Epithelial cell of proximal tubule (primary cell): ENCODE measurements at regions not wholly inside any gene's neighbourhood (a gene's known extent, or its start where the extent isn't known, plus 50 kb on each side); places are given as distances from the start of the nearest gene placed in this dataset.

ENCODE experiments used
- DNase-seq: peaks from one replicate; pipeline ENCODE4 v3.0.0-alpha.2; 2011; ENCODE audit warnings: low read depth
- H3K4me3 ChIP-seq: 2 replicates; pipeline ENCODE4 v1.5.1; 2011; ENCODE audit warnings: low read depth, mild to moderate bottlenecking, low read length
- TF ChIP-seq, protein P1 (sequence below): conservative IDR thresholded peaks from 2 replicates; pipeline ENCODE4 v1.5.1; 2012; ENCODE audit warnings: low read depth, mild to moderate bottlenecking, low read length

DNA sequence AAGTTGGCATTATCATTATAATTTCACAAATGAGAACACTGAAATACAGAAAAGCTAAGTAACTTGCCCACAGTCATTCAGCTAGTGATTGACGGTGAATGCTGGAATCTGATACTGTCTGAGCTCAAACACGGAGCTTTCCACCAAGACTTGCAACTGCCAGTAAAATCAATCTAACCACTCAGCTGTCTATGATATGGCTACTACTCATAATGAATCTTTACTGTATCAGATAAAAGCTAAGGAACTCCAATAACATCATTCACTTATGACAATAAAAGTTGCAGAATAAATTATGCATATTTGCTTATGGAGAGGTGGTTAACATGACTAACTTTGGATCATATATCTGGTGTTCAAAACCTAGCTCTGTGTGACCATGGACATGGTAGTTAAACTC, 279.4 kb upstream of the NXPH2 start:
- H3K4me3 ChIP-seq, result no peak overlapping the region
- DNase-seq, result no peak
- TF ChIP-seq, protein P1, sequence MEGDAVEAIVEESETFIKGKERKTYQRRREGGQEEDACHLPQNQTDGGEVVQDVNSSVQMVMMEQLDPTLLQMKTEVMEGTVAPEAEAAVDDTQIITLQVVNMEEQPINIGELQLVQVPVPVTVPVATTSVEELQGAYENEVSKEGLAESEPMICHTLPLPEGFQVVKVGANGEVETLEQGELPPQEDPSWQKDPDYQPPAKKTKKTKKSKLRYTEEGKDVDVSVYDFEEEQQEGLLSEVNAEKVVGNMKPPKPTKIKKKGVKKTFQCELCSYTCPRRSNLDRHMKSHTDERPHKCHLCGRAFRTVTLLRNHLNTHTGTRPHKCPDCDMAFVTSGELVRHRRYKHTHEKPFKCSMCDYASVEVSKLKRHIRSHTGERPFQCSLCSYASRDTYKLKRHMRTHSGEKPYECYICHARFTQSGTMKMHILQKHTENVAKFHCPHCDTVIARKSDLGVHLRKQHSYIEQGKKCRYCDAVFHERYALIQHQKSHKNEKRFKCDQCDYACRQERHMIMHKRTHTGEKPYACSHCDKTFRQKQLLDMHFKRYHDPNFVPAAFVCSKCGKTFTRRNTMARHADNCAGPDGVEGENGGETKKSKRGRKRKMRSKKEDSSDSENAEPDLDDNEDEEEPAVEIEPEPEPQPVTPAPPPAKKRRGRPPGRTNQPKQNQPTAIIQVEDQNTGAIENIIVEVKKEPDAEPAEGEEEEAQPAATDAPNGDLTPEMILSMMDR, result no peak

DNA sequence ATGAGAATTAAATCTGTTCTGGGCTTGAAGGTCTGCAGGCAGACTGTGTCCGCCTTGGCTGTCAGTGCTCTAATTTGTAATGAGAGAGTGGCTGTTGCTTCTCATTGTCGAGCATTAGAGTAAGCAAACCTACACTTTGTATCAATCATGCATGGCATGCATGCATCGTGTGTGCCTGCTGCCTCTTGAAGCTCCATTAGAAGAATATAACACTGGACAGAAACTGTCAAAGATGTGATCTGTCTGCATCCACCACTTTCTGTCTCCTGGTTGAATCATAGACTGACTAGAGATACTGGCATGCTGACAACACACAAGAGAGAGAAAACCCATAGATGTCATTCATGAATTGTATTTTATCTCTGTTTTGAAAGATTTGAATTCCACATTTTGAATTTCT, 275.0 kb upstream of the NXPH2 start:
- no peak for DNase-seq
- TF ChIP-seq, protein P1, result no peak
- no peak overlapping the region for H3K4me3 ChIP-seq

DNA sequence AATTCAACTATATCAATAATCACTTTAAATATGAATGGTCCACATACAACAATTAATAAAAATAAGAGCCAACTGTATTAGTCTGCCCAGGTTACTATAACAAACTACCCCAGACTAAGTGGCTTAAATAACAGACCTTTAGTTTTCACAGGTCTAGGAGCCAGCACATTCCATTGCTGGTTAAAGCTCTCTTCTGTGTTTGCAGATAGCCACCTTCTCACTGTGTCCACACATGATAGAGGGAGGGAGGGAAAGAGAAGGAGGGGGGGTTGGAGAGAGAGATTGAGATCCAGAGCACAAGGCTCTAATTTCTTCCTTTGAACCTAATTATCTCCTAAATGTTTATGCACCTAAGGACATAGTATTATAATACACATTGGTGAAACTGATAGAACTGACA, 267.8 kb upstream of the NXPH2 start:
- TF ChIP-seq, protein P1, result no peak
- H3K4me3 ChIP-seq, result no peak overlapping the region
- no peak for DNase-seq

DNA sequence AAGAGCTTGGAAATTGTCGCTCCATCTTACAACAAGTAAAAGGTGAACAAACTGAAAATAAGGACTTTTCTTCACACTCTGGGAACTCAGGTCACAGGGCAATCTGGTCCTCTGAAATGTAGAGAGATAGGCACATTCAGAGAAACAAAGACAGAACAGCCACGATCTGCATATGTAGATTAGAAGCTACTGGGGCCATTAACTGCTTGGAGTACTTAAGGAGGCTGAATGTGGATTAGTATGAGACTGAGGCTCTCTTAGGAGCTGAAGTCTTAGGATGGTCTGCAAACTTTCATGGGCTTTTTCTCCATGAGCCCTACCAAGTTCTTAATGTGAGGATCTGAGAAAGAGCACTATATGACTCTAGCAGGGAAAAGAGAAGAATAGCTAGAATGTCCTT, 265.3 kb upstream of the NXPH2 start:
- TF ChIP-seq, protein P1, result no peak

DNA sequence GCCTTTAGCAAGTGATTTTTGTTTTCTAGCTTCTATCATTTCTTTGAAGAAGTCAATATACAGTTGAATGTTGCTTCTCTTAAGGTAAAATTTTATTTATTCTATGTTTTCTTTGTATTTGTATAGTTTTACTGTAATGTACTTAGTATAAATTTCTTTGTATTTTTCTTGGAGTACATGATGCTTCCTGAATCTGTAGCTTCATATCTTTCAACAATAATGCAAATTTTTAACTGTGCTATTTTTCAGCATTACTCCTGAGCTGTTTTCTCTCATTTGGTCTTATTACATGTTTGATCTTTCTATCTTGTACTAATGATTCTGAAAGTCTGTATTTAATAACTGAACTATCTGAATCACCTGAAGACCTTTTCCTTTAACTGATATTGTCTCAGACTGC, 253.9 kb upstream of the NXPH2 start:
- H3K4me3 ChIP-seq, result no peak overlapping the region
- no peak for DNase-seq
- TF ChIP-seq, protein P1, result no peak

More for the DNA sequence above, 265.3 kb upstream of the NXPH2 start:
- DNase-seq, result no peak
- no peak overlapping the region for H3K4me3 ChIP-seq

DNA sequence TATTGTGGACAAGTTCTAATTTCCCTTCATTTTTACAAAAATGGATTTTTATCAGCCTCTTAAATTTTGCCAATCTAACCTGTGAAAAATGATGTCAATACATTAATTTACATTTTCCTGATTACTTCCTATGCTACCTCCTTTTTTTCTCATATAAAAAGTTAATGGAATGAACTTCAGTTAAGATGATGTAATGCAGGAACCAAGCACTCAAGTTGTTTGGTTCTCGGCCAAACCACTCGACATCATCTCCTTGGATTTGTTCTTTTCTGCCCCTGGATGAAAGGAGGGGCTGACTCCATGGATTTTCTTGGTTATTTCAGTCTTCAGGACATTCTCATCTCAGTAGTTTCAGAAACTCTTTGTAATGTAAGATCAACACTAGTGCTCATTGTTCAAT, 253.1 kb upstream of the NXPH2 start:
- TF ChIP-seq, protein P1, result no peak
- H3K4me3 ChIP-seq, result no peak overlapping the region
- no peak for DNase-seq

DNA sequence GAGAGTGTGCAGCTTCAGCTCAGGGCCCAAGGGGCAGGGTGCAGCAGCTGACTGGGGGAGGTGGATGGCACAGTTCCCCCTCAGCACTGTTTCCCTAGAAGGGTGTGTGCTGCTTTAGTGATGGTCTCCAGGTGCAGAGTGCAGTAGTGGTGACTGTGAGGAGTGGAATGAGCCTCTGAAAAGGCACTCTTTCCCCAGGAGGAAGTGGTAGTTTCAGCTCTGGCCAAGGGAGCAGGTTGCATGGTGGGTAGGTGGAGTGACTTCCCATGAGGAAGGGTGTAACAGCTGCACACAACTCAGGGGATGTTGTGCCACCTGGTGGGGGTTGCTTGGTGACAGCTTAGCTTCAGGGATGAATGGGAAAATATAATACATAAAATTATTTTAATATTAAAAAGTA, 251.5 kb upstream of the NXPH2 start:
- DNase-seq, result no peak
- H3K4me3 ChIP-seq, result no peak overlapping the region
- TF ChIP-seq, protein P1, result peak; percentile 65
